ENCODE measurements at regions not wholly inside any gene's neighbourhood (a gene's known extent, or its start where the extent isn't known, plus 50 kb on each side); places are given as distances from the start of the nearest gene placed in this dataset.

GRCh38 chrX:131779306-131779705 lies 235.4 kb downstream of the OR13H1 start:
- no peak for DNase-seq

- no peak for DNase-seq
These were observed 235.9 kb downstream of the OR13H1 start for GRCh38 chrX:131779741-131780140.

- DNase-seq = no peak
These were observed 238.8 kb downstream of the OR13H1 start for GRCh38 chrX:131782646-131783045.

- DNase-seq = peak; percentile 62
These were observed 239.4 kb upstream of the STK26 start for GRCh38 chrX:131783555-131784308.

GRCh38 chrX:131789664-131790063 lies 233.4 kb upstream of the STK26 start:
- no peak for DNase-seq

GRCh38 chrX:131791608-131792355 lies 231.3 kb upstream of the STK26 start:
- no peak for DNase-seq

GRCh38 chrX:131792356-131792749 lies 230.7 kb upstream of the STK26 start:
- peak; percentile 79 for DNase-seq

- DNase-seq = peak; percentile 81
These were observed 230.2 kb upstream of the STK26 start for GRCh38 chrX:131792789-131793462.

- DNase-seq = no peak
These were observed 227.5 kb upstream of the STK26 start for GRCh38 chrX:131795442-131796229.

GRCh38 chrX:131801066-131801465 lies 222.0 kb upstream of the STK26 start:
- no peak for DNase-seq

GRCh38 chrX:131801911-131802310 lies 221.2 kb upstream of the STK26 start:
- no peak for DNase-seq

- DNase-seq = peak; percentile 73
These were observed 220.1 kb upstream of the STK26 start for GRCh38 chrX:131802836-131803626.

- DNase-seq = peak; percentile 90
These were observed 210.0 kb upstream of the STK26 start for GRCh38 chrX:131812847-131813825.

- DNase-seq = peak; percentile 65
These were observed 206.5 kb upstream of the STK26 start for GRCh38 chrX:131816551-131817136.

GRCh38 chrX:131818297-131818936 lies 204.7 kb upstream of the STK26 start:
- DNase-seq = no peak

- DNase-seq = peak; percentile 70
These were observed 201.0 kb upstream of the STK26 start for GRCh38 chrX:131821945-131822622.

- no peak for DNase-seq
These were observed 196.5 kb upstream of the STK26 start for GRCh38 chrX:131826572-131826971.

GRCh38 chrX:131827935-131828334 lies 195.2 kb upstream of the STK26 start:
- DNase-seq = peak; percentile 33

GRCh38 chrX:131828482-131828881 lies 194.6 kb upstream of the STK26 start:
- DNase-seq = no peak
